CD4-positive, alpha-beta memory T cell (primary cell): ENCODE measurements at regions not wholly inside any gene's neighbourhood (a gene's known extent, or its start where the extent isn't known, plus 50 kb on each side); places are given as distances from the start of the nearest gene placed in this dataset.

Source experiments
- CTCF ChIA-PET: fragments of 350-600 bp; sonication (Branson Sonifier 250); formaldehyde crosslinking; loops from one replicate; lab custom pipeline; 2021; ENCODE audit warnings: inconsistent platforms; ENCODE audit not compliant: partially characterized antibody; lab: Charles Lee
- POLR2A ChIA-PET: fragments of 350-600 bp; sonication (Branson Sonifier 250); formaldehyde crosslinking; loops from one replicate; lab custom pipeline; 2021; ENCODE audit not compliant: partially characterized antibody; lab: Charles Lee
- DNase-seq, 5 donors: peaks; one replicate each; pipeline versions ENCODE4 v3.0.0 to v3.0.0-alpha.2; 2020 to 2022; ENCODE audit warnings: mixed read lengths in 1 of 5
- H3K27ac ChIP-seq: one replicate; pipeline ENCODE4 v1.7.0; 2013; ENCODE audit warnings: low read depth, low read length
- H3K27me3 ChIP-seq: 2 replicates; pipeline ENCODE4 v1.7.0; 2013; ENCODE audit warnings: mild to moderate bottlenecking, low read length, moderate library complexity; ENCODE audit not compliant: insufficient read depth
- H3K36me3 ChIP-seq: 2 replicates; pipeline ENCODE4 v1.7.0; 2013; ENCODE audit warnings: mild to moderate bottlenecking, low read length, moderate library complexity; ENCODE audit not compliant: insufficient read depth
- H3K4me1 ChIP-seq: 2 replicates; pipeline ENCODE4 v1.7.0; 2013; ENCODE audit warnings: mild to moderate bottlenecking, low read length, moderate library complexity; ENCODE audit not compliant: insufficient read depth
- H3K4me3 ChIP-seq, 2 donors: one replicate each; pipeline ENCODE4 v1.7.0; 2013; ENCODE audit warnings: low read length in 2 of 2, mild to moderate bottlenecking in 1 of 2
- H3K9me3 ChIP-seq, 2 donors: one replicate each; pipeline ENCODE4 v1.7.0; 2013; ENCODE audit warnings: low read length in 2 of 2, control low read depth in 1 of 2; ENCODE audit not compliant: control insufficient read depth in 1 of 2
- H3K27ac Mint-ChIP-seq, 7 donors: one replicate each; pipeline ENCODE4 v1.8.0; 2020 to 2021; ENCODE audit warnings: mixed read lengths in 7 of 7, mild to moderate bottlenecking in 6 of 7, inconsistent platforms in 3 of 7, moderate library complexity in 3 of 7
- H3K27me3 Mint-ChIP-seq, 2 donors: one replicate each; pipeline ENCODE4 v1.8.0; 2020 to 2021; ENCODE audit warnings: mixed read lengths in 2 of 2
- H3K36me3 Mint-ChIP-seq, 2 donors: one replicate each; pipeline ENCODE4 v1.8.0; 2020 to 2021; ENCODE audit warnings: mixed read lengths in 2 of 2, inconsistent platforms in 1 of 2, mild to moderate bottlenecking in 1 of 2
- H3K4me1 Mint-ChIP-seq, 4 donors: one replicate each; pipeline ENCODE4 v1.8.0; 2020 to 2021; ENCODE audit warnings: mixed read lengths in 4 of 4, mild to moderate bottlenecking in 1 of 4
- H3K4me3 Mint-ChIP-seq, 8 donors: one replicate each; pipeline ENCODE4 v1.8.0; 2020 to 2021; ENCODE audit warnings: mixed read lengths in 8 of 8, mild to moderate bottlenecking in 7 of 8, moderate library complexity in 6 of 8, inconsistent platforms in 3 of 8
- H3K9me3 Mint-ChIP-seq, 8 donors: one replicate each; pipeline ENCODE4 v1.8.0; 2020 to 2021; ENCODE audit warnings: mixed read lengths in 8 of 8, mild to moderate bottlenecking in 5 of 8, inconsistent platforms in 3 of 8, moderate library complexity in 1 of 8
- intact Hi-C: fragments of 100-400 bp; cut with micrococcal nuclease; formaldehyde crosslinking; loops from one replicate; pipeline ENCODE4 v1.15.1; 2023

- ChIA-PET CTCF (interaction anchor here (1.2 kb wide), 1 partner anchor 14 kb away, joined by 3 read pairs; no protein-coding TSS in a partner anchor), POLR2A (no interaction called here)
- Mint-ChIP-seq H3K4me3 (no peak overlapping the region), H3K9me3 (no peaks in the 10 kb centered on the region), H3K4me1 (no peaks in the 10 kb centered on the region), H3K27ac (no peak overlapping the region), H3K36me3 (no peaks in the 10 kb centered on the region), H3K27me3 (no peaks in the 10 kb centered on the region)
- no peak overlapping the region for H3K4me3 ChIP-seq
- H3K4me1 ChIP-seq, result no peaks in the 10 kb centered on the region
- intact Hi-C loops, result no loop called here
- no peaks in the 10 kb centered on the region for H3K9me3 ChIP-seq
- H3K27me3 ChIP-seq, result no peaks in the 10 kb centered on the region
- no peak for DNase-seq
- no peak overlapping the region for H3K27ac ChIP-seq
- H3K36me3 ChIP-seq, result no peaks in the 10 kb centered on the region
These were observed 156.7 kb downstream of the PAH start for GRCh38 chr12:102760322-102760721.

- no peaks in the 10 kb centered on the region for H3K4me1 Mint-ChIP-seq
- intact Hi-C loops, result no loop called here
- no peaks in the 10 kb centered on the region for H3K4me1 ChIP-seq
- no peaks in the 10 kb centered on the region for H3K36me3 ChIP-seq
- POLR2A ChIA-PET, result no interaction called here
- H3K9me3 Mint-ChIP-seq, result no peaks in the 10 kb centered on the region
- no peak overlapping the region for H3K27ac ChIP-seq
- CTCF ChIA-PET, result interaction anchor here (1.2 kb wide), 1 partner anchor 15 kb away, joined by 3 read pairs; no protein-coding TSS in a partner anchor
- no peak overlapping the region for H3K4me3 ChIP-seq
- H3K36me3 Mint-ChIP-seq, result no peaks in the 10 kb centered on the region
- H3K27ac Mint-ChIP-seq, result no peak overlapping the region
- no peak overlapping the region for H3K4me3 Mint-ChIP-seq
- H3K27me3 Mint-ChIP-seq, result no peaks in the 10 kb centered on the region
- H3K27me3 ChIP-seq, result no peaks in the 10 kb centered on the region
- H3K9me3 ChIP-seq, result no peaks in the 10 kb centered on the region
- no peak for DNase-seq
These were observed 157.6 kb downstream of the PAH start for GRCh38 chr12:102759466-102759865.

GRCh38 chr12:102757882-102758226 lies 159.2 kb downstream of the PAH start:
- CTCF ChIA-PET, result no interaction called here
- DNase-seq, result no peak
- no peak overlapping the region for H3K27ac ChIP-seq
- no peaks in the 10 kb centered on the region for H3K4me1 ChIP-seq
- Mint-ChIP-seq H3K27ac (no peak overlapping the region), H3K36me3 (no peaks in the 10 kb centered on the region), H3K4me1 (no peaks in the 10 kb centered on the region), H3K9me3 (no peaks in the 10 kb centered on the region), H3K27me3 (no peaks in the 10 kb centered on the region), H3K4me3 (no peak overlapping the region)
- H3K9me3 ChIP-seq, result no peaks in the 10 kb centered on the region
- no peaks in the 10 kb centered on the region for H3K36me3 ChIP-seq
- POLR2A ChIA-PET, result no interaction called here
- intact Hi-C loops, result no loop called here
- H3K4me3 ChIP-seq, result no peak overlapping the region
- no peaks in the 10 kb centered on the region for H3K27me3 ChIP-seq

GRCh38 chr12:102757154-102757881 lies 159.7 kb downstream of the PAH start:
- Mint-ChIP-seq H3K4me1 (no peaks in the 10 kb centered on the region), H3K27me3 (peaks cover 0 to under 1% of the 10 kb centered on the region in 2 donors), H3K9me3 (peaks cover 0 to 1% (median 0%) of the 10 kb centered on the region in 8 donors), H3K36me3 (no peaks in the 10 kb centered on the region), H3K27ac (no peak overlapping the region), H3K4me3 (no peak overlapping the region)
- ChIA-PET POLR2A (no interaction called here), CTCF (no interaction called here)
- Histone ChIP-seq H3K4me1 (no peaks in the 10 kb centered on the region), H3K9me3 (no peaks in the 10 kb centered on the region), H3K27ac (no peak overlapping the region), H3K4me3 (no peak overlapping the region), H3K36me3 (no peaks in the 10 kb centered on the region), H3K27me3 (no peaks in the 10 kb centered on the region)
- DNase-seq, result no peak
- intact Hi-C loops, result no loop called here

GRCh38 chr12:102756530-102756929 lies 160.5 kb downstream of the PAH start:
- intact Hi-C loops, result no loop called here
- Mint-ChIP-seq H3K9me3 (peaks cover 0 to 3% (median 0%) of the 10 kb centered on the region in 8 donors), H3K27ac (no peak overlapping the region), H3K4me3 (no peak overlapping the region), H3K36me3 (no peaks in the 10 kb centered on the region), H3K27me3 (peaks cover 0 to 2% of the 10 kb centered on the region in 2 donors), H3K4me1 (no peaks in the 10 kb centered on the region)
- H3K27me3 ChIP-seq, result no peaks in the 10 kb centered on the region
- DNase-seq, result no peak
- no peaks in the 10 kb centered on the region for H3K36me3 ChIP-seq
- H3K4me1 ChIP-seq, result no peaks in the 10 kb centered on the region
- no peaks in the 10 kb centered on the region for H3K9me3 ChIP-seq
- CTCF ChIA-PET, result no interaction called here
- H3K4me3 ChIP-seq, result no peak overlapping the region
- POLR2A ChIA-PET, result no interaction called here
- no peak overlapping the region for H3K27ac ChIP-seq

- intact Hi-C loops, result no loop called here
- Mint-ChIP-seq H3K9me3 (peaks cover 0 to 3% (median 0%) of the 10 kb centered on the region in 8 donors), H3K27me3 (peaks cover 0 to 2% of the 10 kb centered on the region in 2 donors), H3K36me3 (no peaks in the 10 kb centered on the region), H3K4me3 (no peak overlapping the region), H3K4me1 (no peaks in the 10 kb centered on the region), H3K27ac (no peak overlapping the region)
- H3K36me3 ChIP-seq, result no peaks in the 10 kb centered on the region
- no peak overlapping the region for H3K27ac ChIP-seq
- DNase-seq, result no peak
- H3K27me3 ChIP-seq, result no peaks in the 10 kb centered on the region
- no peak overlapping the region for H3K4me3 ChIP-seq
- ChIA-PET CTCF (no interaction called here), POLR2A (no interaction called here)
- no peaks in the 10 kb centered on the region for H3K4me1 ChIP-seq
- no peaks in the 10 kb centered on the region for H3K9me3 ChIP-seq
These were observed 161.8 kb downstream of the PAH start for GRCh38 chr12:102755266-102755665.

- intact Hi-C loops, result no loop called here
- POLR2A ChIA-PET, result no interaction called here
- DNase-seq, result no peak
- no peak overlapping the region for H3K27ac ChIP-seq
- Mint-ChIP-seq H3K4me3 (no peak overlapping the region), H3K27me3 (peaks cover 0 to 2% of the 10 kb centered on the region in 2 donors), H3K9me3 (peaks cover 0 to 3% (median 0%) of the 10 kb centered on the region in 8 donors), H3K4me1 (no peaks in the 10 kb centered on the region), H3K27ac (no peak overlapping the region), H3K36me3 (no peaks in the 10 kb centered on the region)
- CTCF ChIA-PET, result no interaction called here
- H3K27me3 ChIP-seq, result no peaks in the 10 kb centered on the region
- H3K9me3 ChIP-seq, result no peaks in the 10 kb centered on the region
- no peaks in the 10 kb centered on the region for H3K36me3 ChIP-seq
- no peaks in the 10 kb centered on the region for H3K4me1 ChIP-seq
- H3K4me3 ChIP-seq, result no peak overlapping the region
These were observed 163.2 kb downstream of the PAH start for GRCh38 chr12:102753802-102754201.
